Stimulated activated naive B cell treated with anti-CD40 and anti-IgM and Interleukin-4, amounts not matched to agents 10 μg/mL and 1 μg/mL and 100 μg/mL, for 72 hours (primary cell): ENCODE measurements at regions not wholly inside any gene's neighbourhood (a gene's known extent, or its start where the extent isn't known, plus 50 kb on each side); places are given as distances from the start of the nearest gene placed in this dataset.
"Not testable (repeated sequence)": the region's sequence is repeated elsewhere in the genome, so short reads cannot be mapped to it uniquely, and the experiment has no call there.

Source experiments
- ATAC-seq, 2 donors: fragments of 150-1000 bp; cut with Tn5 transposase; replicated peaks; 2 replicates each; pipeline ENCODE4 v1.10.0; 2021; ENCODE audit warnings: moderate library complexity in 1 of 2
- DNase-seq: peaks from one replicate; pipeline ENCODE4 v3.0.0; 2021
- H3K27ac Mint-ChIP-seq: one replicate; pipeline ENCODE4 v1.8.0; 2022; ENCODE audit warnings: mild to moderate bottlenecking, mixed read lengths
- H3K27me3 Mint-ChIP-seq, 2 donors: one replicate each; pipeline ENCODE4 v1.8.0; 2022; ENCODE audit warnings: mixed read lengths in 2 of 2
- H3K36me3 Mint-ChIP-seq, 2 donors: one replicate each; pipeline ENCODE4 v1.8.0; 2022; ENCODE audit warnings: mixed read lengths in 2 of 2, mild to moderate bottlenecking in 1 of 2
- H3K4me1 Mint-ChIP-seq, 2 donors: one replicate each; pipeline ENCODE4 v1.8.0; 2022; ENCODE audit warnings: mixed read lengths in 2 of 2, mild to moderate bottlenecking in 1 of 2
- H3K4me3 Mint-ChIP-seq, 2 donors: one replicate each; pipeline ENCODE4 v1.8.0; 2022; ENCODE audit warnings: mild to moderate bottlenecking in 2 of 2, mixed read lengths in 2 of 2, moderate library complexity in 1 of 2
- H3K9me3 Mint-ChIP-seq, 2 donors: one replicate each; pipeline ENCODE4 v1.8.0; 2022; ENCODE audit warnings: mixed read lengths in 2 of 2, mild to moderate bottlenecking in 1 of 2

- Mint-ChIP-seq H3K9me3 (no peaks in the 10 kb centered on the region), H3K27me3 (peaks cover 34 to 44% of the 10 kb centered on the region in 2 donors), H3K36me3 (no peaks in the 10 kb centered on the region), H3K4me1 (no peaks in the 10 kb centered on the region), H3K27ac (no peak overlapping the region), H3K4me3 (no peak overlapping the region)
- ATAC-seq (no peak), DNase-seq (no peak)
These were observed 87.7 kb downstream of the UTP18 start for GRCh38 chr17:51347851-51348584.

- Mint-ChIP-seq H3K9me3 (no peaks in the 10 kb centered on the region), H3K4me1 (no peaks in the 10 kb centered on the region), H3K27me3 (peaks cover 39 to 44% of the 10 kb centered on the region in 2 donors), H3K4me3 (no peak overlapping the region), H3K36me3 (no peaks in the 10 kb centered on the region), H3K27ac (no peak overlapping the region)
- ATAC-seq (no peak), DNase-seq (no peak)
These were observed 90.7 kb downstream of the UTP18 start for GRCh38 chr17:51351080-51351479.

- no peak overlapping the region for H3K27ac Mint-ChIP-seq
- H3K27me3 Mint-ChIP-seq, result peaks cover 37 to 44% of the 10 kb centered on the region in 2 donors
- H3K4me3 Mint-ChIP-seq, result no peak overlapping the region
- no peaks in the 10 kb centered on the region for H3K4me1 Mint-ChIP-seq
- no peaks in the 10 kb centered on the region for H3K9me3 Mint-ChIP-seq
- no peak for ATAC-seq
- DNase-seq, result no peak
- no peaks in the 10 kb centered on the region for H3K36me3 Mint-ChIP-seq
These were observed 91.5 kb downstream of the UTP18 start for GRCh38 chr17:51351890-51352289.

GRCh38 chr17:51352798-51353197 lies 92.5 kb downstream of the UTP18 start:
- no peaks in the 10 kb centered on the region for H3K9me3 Mint-ChIP-seq
- DNase-seq (no peak), ATAC-seq (no peak)
- H3K4me1 Mint-ChIP-seq, result no peaks in the 10 kb centered on the region
- H3K27me3 Mint-ChIP-seq, result peaks cover 30 to 44% of the 10 kb centered on the region in 2 donors
- no peak overlapping the region for H3K27ac Mint-ChIP-seq
- H3K36me3 Mint-ChIP-seq, result no peaks in the 10 kb centered on the region
- H3K4me3 Mint-ChIP-seq, result no peak overlapping the region

- DNase-seq, result no peak
- no peak overlapping the region for H3K27ac Mint-ChIP-seq
- no peaks in the 10 kb centered on the region for H3K9me3 Mint-ChIP-seq
- ATAC-seq, result no peak
- no peak overlapping the region for H3K4me3 Mint-ChIP-seq
- H3K27me3 Mint-ChIP-seq, result peaks cover 30 to 44% of the 10 kb centered on the region in 2 donors
- H3K36me3 Mint-ChIP-seq, result no peaks in the 10 kb centered on the region
- no peaks in the 10 kb centered on the region for H3K4me1 Mint-ChIP-seq
These were observed 93.0 kb downstream of the UTP18 start for GRCh38 chr17:51353296-51353695.

- no peak for ATAC-seq
- DNase-seq, result no peak
- H3K36me3 Mint-ChIP-seq, result no peaks in the 10 kb centered on the region
- no peak overlapping the region for H3K4me3 Mint-ChIP-seq
- no peaks in the 10 kb centered on the region for H3K9me3 Mint-ChIP-seq
- no peaks in the 10 kb centered on the region for H3K4me1 Mint-ChIP-seq
- H3K27me3 Mint-ChIP-seq, result peaks cover 34 to 45% of the 10 kb centered on the region in 2 donors
- H3K27ac Mint-ChIP-seq, result no peak overlapping the region
These were observed 94.6 kb downstream of the UTP18 start for GRCh38 chr17:51354936-51355335.

GRCh38 chr17:51355441-51356410 lies 95.4 kb downstream of the UTP18 start:
- Mint-ChIP-seq H3K9me3 (no peaks in the 10 kb centered on the region), H3K4me3 (no peak overlapping the region), H3K27me3 (peaks cover 34 to 44% of the 10 kb centered on the region in 2 donors), H3K4me1 (no peaks in the 10 kb centered on the region), H3K36me3 (no peaks in the 10 kb centered on the region), H3K27ac (no peak overlapping the region)
- DNase-seq (no peak), ATAC-seq (no peak)

GRCh38 chr17:51359055-51359454 lies 98.7 kb downstream of the UTP18 start:
- H3K4me1 Mint-ChIP-seq, result no peaks in the 10 kb centered on the region
- peaks cover 11 to 17% of the 10 kb centered on the region in 2 donors for H3K27me3 Mint-ChIP-seq

GRCh38 chr17:51362811-51363585 lies 102.7 kb downstream of the UTP18 start:
- Mint-ChIP-seq H3K9me3 (no peaks in the 10 kb centered on the region), H3K4me3 (no peak overlapping the region), H3K27me3 (peaks cover 21 to 25% of the 10 kb centered on the region in 2 donors), H3K4me1 (peaks cover 0 to 3% of the 10 kb centered on the region in 2 donors), H3K36me3 (no peaks in the 10 kb centered on the region), H3K27ac (no peak overlapping the region)
- DNase-seq (no peak), ATAC-seq (no peak)

More at GRCh38 chr17:51359055-51359454, 98.7 kb downstream of the UTP18 start:
- Mint-ChIP-seq H3K27ac (no peak overlapping the region), H3K9me3 (no peaks in the 10 kb centered on the region), H3K4me3 (no peak overlapping the region), H3K36me3 (no peaks in the 10 kb centered on the region)
- no peak for DNase-seq
- ATAC-seq, result no peak

GRCh38 chr17:51365090-51365489 lies 104.7 kb downstream of the UTP18 start:
- no peaks in the 10 kb centered on the region for H3K9me3 Mint-ChIP-seq
- ATAC-seq, result no peak

GRCh38 chr17:51366866-51367265 lies 106.5 kb downstream of the UTP18 start:
- DNase-seq (no peak), ATAC-seq (no peak)
- H3K36me3 Mint-ChIP-seq, result peaks cover 3 to 4% of the 10 kb centered on the region in 2 donors

More at GRCh38 chr17:51365090-51365489, 104.7 kb downstream of the UTP18 start:
- Mint-ChIP-seq H3K4me1 (peaks cover 0 to 3% of the 10 kb centered on the region in 2 donors), H3K27ac (no peak overlapping the region), H3K36me3 (no peaks in the 10 kb centered on the region), H3K27me3 (peaks cover 25 to 38% of the 10 kb centered on the region in 2 donors), H3K4me3 (no peak overlapping the region)
- DNase-seq, result no peak

GRCh38 chr17:51367836-51368235 lies 107.5 kb downstream of the UTP18 start:
- not testable (repeated sequence) for H3K36me3 Mint-ChIP-seq, H3K4me3 Mint-ChIP-seq, ATAC-seq, H3K9me3 Mint-ChIP-seq, DNase-seq, H3K4me1 Mint-ChIP-seq, H3K27ac Mint-ChIP-seq
- peaks cover 32 to 45% of the 10 kb centered on the region in 2 donors for H3K27me3 Mint-ChIP-seq

More at GRCh38 chr17:51366866-51367265, 106.5 kb downstream of the UTP18 start:
- peaks cover 0 to 3% of the 10 kb centered on the region in 2 donors for H3K4me1 Mint-ChIP-seq
- H3K9me3 Mint-ChIP-seq, result peaks cover 0 to 2% of the 10 kb centered on the region in 2 donors
- peaks cover 31 to 42% of the 10 kb centered on the region in 2 donors for H3K27me3 Mint-ChIP-seq
- H3K27ac Mint-ChIP-seq, result no peak overlapping the region
- no peak overlapping the region for H3K4me3 Mint-ChIP-seq

GRCh38 chr17:51371732-51372151 lies 111.4 kb downstream of the UTP18 start:
- Mint-ChIP-seq H3K27ac (no peak overlapping the region), H3K36me3 (peaks cover 6 to 7% of the 10 kb centered on the region in 2 donors)

More at GRCh38 chr17:51371732-51372151, 111.4 kb downstream of the UTP18 start:
- DNase-seq (no peak), ATAC-seq (peak; percentile 58)
- Mint-ChIP-seq H3K4me3 (peak overlapping the region in 1 of 2 donors; percentile 48), H3K27me3 (peaks cover 25 to 51% of the 10 kb centered on the region in 2 donors), H3K4me1 (peaks cover 0 to 4% of the 10 kb centered on the region in 2 donors), H3K9me3 (peaks cover 0 to 6% of the 10 kb centered on the region in 2 donors)
